ENCODE measurements at regions not wholly inside any gene's neighbourhood (a gene's known extent, or its start where the extent isn't known, plus 50 kb on each side); places are given as distances from the start of the nearest gene placed in this dataset.

DNA sequence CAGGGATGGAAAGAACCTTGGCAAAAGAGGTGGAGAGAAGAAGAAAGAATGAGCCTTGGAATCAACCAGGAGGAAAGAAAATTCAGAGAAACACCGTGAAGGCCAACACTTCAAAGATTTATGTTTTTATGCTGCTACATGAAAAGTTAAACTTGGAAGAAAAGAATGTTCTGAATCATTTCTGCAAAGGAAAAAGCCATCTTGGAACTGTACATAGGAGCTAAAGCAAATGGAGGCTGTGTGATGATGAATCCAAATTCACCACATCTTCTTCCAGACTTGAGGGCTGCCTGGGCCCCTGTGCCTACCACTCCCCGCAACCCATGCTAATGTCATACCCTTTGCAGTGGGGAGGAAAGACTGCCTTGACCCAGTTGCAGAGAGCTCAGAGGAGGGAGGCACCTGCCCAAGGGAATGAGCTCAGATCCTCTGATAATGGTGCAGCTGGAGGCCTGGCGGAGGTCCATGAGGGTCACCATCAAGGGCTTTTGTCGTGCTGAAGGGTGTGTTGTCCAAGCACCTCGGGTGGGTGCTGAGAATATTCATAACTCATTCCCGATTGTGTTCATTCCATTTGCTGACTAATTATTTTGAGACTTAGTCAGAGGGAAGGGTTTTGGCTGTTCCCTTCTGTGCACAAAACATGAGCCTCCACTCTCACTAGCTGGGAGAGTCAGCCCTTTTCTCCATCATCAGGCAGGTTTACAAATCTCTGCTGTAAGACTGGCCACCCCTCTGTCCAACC lies 245.8 kb upstream of the JAG1 start:
- TF ChIP-seq, protein P1, sequence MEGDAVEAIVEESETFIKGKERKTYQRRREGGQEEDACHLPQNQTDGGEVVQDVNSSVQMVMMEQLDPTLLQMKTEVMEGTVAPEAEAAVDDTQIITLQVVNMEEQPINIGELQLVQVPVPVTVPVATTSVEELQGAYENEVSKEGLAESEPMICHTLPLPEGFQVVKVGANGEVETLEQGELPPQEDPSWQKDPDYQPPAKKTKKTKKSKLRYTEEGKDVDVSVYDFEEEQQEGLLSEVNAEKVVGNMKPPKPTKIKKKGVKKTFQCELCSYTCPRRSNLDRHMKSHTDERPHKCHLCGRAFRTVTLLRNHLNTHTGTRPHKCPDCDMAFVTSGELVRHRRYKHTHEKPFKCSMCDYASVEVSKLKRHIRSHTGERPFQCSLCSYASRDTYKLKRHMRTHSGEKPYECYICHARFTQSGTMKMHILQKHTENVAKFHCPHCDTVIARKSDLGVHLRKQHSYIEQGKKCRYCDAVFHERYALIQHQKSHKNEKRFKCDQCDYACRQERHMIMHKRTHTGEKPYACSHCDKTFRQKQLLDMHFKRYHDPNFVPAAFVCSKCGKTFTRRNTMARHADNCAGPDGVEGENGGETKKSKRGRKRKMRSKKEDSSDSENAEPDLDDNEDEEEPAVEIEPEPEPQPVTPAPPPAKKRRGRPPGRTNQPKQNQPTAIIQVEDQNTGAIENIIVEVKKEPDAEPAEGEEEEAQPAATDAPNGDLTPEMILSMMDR (IDR thresholded peaks at IDR 0.05), result no peak
- TF ChIP-seq POLR2AphosphoS5 (IDR thresholded peaks at IDR 0.05; ENCODE audit: low read depth, low read length), result no peak
- no peak for TF ChIP-seq MAX (IDR thresholded peaks at IDR 0.05; ENCODE audit: low read depth)
- no peak for TF ChIP-seq EP300 (IDR thresholded peaks at IDR 0.05; ENCODE audit: borderline replicate concordance in 1 of 2, low read depth in 1 of 2, low read length in 1 of 2)
- no peak for TF ChIP-seq GATA2 (CRISPR knock-in tag; IDR thresholded peaks at IDR 0.05)
- no peak for TF ChIP-seq TEAD4 (IDR thresholded peaks at IDR 0.05; ENCODE audit: borderline replicate concordance, insufficient read depth)
- TF ChIP-seq, protein P2, sequence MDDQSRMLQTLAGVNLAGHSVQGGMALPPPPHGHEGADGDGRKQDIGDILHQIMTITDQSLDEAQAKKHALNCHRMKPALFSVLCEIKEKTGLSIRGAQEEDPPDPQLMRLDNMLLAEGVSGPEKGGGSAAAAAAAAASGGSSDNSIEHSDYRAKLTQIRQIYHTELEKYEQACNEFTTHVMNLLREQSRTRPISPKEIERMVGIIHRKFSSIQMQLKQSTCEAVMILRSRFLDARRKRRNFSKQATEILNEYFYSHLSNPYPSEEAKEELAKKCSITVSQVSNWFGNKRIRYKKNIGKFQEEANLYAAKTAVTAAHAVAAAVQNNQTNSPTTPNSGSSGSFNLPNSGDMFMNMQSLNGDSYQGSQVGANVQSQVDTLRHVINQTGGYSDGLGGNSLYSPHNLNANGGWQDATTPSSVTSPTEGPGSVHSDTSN (IDR thresholded peaks at IDR 0.05), result no peak
- TF ChIP-seq CHD2 (IDR thresholded peaks at IDR 0.05; ENCODE audit: low read length, partially characterized antibody), result no peak
- no peak for TF ChIP-seq RCOR1 (IDR thresholded peaks at IDR 0.05; ENCODE audit: low read length)
- TF ChIP-seq MXI1 (IDR thresholded peaks at IDR 0.05; ENCODE audit: low read depth, low read length), result no peak
- TF ChIP-seq, protein P3, sequence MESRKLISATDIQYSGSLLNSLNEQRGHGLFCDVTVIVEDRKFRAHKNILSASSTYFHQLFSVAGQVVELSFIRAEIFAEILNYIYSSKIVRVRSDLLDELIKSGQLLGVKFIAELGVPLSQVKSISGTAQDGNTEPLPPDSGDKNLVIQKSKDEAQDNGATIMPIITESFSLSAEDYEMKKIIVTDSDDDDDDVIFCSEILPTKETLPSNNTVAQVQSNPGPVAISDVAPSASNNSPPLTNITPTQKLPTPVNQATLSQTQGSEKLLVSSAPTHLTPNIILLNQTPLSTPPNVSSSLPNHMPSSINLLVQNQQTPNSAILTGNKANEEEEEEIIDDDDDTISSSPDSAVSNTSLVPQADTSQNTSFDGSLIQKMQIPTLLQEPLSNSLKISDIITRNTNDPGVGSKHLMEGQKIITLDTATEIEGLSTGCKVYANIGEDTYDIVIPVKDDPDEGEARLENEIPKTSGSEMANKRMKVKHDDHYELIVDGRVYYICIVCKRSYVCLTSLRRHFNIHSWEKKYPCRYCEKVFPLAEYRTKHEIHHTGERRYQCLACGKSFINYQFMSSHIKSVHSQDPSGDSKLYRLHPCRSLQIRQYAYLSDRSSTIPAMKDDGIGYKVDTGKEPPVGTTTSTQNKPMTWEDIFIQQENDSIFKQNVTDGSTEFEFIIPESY (IDR thresholded peaks at IDR 0.05; ENCODE audit: borderline replicate concordance, low read depth), result no peak
- no peak for TF ChIP-seq RAD21 (IDR thresholded peaks at IDR 0.05; ENCODE audit: low read length)
